ENCODE measurements at regions not wholly inside any gene's neighbourhood (a gene's known extent, or its start where the extent isn't known, plus 50 kb on each side); places are given as distances from the start of the nearest gene placed in this dataset.
A peak's percentile ranks its signal among the peaks of the same experiment; 100 is the strongest.

DNA sequence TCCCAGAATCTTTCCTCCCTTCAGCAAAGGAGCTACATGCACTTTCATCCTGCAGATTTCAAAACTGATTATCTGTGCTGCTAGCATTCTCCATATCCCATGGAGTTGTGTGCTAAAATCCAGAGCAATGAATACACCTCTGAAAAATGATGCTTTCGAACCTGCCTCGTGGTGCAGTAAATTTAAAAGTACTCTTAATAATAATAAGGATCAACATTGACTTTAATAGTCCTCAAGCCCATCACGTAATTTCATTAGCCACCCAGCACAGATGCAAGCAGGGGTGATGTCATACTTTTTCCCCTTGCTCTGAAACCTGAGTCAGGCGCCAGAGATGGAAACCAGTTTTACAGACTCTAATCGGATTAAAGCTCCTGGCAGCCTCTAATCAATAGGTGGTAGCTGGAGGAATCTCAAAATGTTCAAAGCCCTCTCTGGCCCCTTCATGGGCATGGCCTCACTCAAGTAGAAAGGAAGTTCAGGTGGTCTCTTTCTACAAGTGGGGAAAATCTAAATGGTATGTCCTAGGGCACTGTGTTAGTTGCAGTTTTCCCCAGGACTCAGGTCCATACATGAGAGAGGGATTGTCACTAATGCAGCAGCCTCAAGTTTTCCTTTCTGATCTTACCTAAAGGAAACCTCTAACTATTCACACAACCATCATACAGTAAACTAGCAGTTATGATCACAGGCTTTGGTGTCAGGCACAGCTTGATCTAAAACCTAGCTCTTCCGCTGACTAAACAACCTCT is 221.6 kb upstream of the SLC30A5 start:
- DNase-seq (ENCODE audit: low spot score), result no peak

DNA sequence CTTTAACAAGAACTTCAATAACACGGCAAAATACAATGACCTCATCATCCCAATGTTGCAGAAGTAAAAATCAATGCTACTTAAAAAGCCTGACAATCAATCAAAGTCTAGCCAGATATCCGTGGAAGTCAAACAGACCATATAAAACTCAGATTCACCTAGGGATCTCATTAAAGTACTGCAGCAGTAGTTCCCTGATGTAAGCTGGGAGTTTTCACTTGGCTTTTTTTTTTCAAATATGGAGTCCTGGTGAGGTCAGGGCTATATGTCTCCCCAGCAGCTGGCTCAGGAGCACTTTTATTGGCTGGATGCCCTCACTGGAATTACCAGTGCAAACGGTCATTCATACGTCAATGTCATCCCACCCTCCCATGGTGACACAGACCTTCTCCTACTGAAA is 220.6 kb upstream of the SLC30A5 start:
- DNase-seq (ENCODE audit: low spot score), result no peak

DNA sequence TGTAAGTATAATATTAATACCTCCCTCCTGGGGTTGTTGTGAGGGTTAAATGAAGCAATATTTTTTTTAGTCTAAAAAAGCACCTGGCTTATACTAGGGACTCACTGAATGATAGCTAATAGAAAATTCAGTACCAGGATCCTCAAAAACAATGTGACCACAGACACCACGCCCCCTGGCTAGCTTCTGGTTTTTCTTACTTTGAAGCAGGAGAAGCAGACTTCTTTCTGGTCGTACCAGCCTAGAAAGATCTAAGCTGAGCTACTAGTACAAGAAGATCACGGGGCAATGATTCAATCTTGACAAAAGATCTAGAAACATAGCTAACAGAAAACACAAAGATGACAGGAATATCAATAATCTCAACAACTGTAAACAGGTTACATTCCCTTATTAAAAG is 218.5 kb upstream of the SLC30A5 start:
- DNase-seq (ENCODE audit: low spot score), result no peak

DNA sequence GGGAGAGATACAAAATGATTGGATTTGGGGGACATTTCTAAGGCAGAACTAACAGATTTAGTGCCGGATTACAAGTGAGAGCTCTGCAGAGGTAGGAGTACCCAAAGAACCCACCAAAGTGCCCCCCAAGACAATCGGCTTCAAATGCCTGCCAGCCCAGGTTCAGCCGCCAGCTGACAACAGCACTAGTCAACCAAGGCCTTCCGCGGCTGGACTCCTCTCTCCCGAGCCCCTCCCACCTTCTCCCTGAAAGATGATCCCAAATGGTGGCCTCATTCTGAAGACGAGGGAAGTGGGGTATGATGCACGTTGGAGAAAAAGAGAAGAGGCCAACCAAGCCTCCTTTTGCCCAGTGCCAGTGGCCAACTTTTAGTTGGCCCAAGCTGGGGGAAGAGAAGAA is 210.4 kb upstream of the SLC30A5 start:
- DNase-seq (ENCODE audit: low spot score), result no peak

- DNase-seq (ENCODE audit: low spot score), result peak; percentile 38
Observed at GRCh38 chr5:68884144-68884754, 209.6 kb upstream of the SLC30A5 start.

- peak; percentile 70 for DNase-seq (ENCODE audit: low spot score)
Observed at GRCh38 chr5:68884883-68885282, 208.9 kb upstream of the SLC30A5 start.

GRCh38 chr5:68886814-68887213 is 207.0 kb upstream of the SLC30A5 start:
- DNase-seq (ENCODE audit: low spot score), result no peak

- DNase-seq (ENCODE audit: low spot score), result no peak
Observed at GRCh38 chr5:68891718-68892117, 202.1 kb upstream of the SLC30A5 start.

GRCh38 chr5:68894673-68895072 is 199.1 kb upstream of the SLC30A5 start:
- no peak for DNase-seq (ENCODE audit: low spot score)

GRCh38 chr5:68898951-68899471 is 194.8 kb upstream of the SLC30A5 start:
- DNase-seq (ENCODE audit: low spot score), result no peak

DNA sequence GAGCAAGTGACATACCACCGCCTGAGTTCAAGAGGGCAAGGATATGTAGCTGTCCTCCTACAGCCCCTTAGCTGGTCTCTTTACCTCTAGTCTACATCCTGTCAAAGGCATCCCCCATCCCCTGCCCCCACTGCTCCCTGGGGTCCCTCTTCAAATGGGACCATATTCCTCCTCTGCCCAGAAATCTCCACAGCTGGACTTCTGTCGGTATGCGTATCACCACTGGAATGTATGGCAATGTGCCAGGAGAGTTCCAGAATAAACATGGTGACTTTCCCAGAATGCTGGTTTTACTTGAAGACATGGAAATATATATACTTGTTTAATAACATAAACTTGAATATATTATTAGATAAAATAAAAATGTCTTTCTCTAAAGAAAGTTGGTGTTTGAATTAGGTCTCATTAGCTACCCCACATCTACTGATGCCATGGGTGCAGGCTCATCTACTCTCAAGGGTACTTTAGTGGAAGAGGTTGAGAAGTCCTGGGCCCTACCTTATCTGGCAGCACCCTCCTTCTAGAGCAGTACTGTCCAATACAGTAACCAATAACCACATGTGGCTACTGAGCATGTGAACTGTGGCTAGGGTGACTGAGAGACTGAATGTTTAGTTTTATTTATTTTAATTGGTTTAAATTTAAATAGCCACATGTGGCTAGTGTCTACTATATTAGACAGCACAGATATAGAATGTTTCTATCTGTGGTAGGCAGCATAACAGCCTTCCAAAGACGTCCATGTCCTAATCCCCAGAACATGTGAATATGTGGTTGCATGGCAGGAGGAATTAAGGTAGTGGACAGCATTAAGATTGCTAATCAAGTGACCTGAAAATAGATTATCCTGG is 181.7 kb upstream of the SLC30A5 start:
- no peak for DNase-seq (ENCODE audit: low spot score)

DNA sequence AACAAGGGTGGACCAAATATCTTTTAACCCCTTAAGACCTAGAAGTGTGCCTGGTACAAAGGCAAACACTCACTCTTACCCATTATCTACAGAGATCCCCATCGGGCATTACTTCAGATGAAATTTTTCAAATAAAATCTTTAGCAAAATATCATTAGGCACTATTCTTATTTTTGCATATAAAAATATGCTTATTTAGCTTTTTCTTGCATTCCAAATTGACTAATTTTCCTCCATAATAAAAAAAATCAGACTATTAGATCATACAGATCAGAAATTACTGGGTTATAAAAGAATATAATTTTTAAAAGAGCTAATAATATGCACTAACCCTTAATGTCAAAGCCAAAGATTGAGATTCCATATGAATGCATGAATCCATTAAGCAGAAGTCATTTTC is 178.7 kb upstream of the SLC30A5 start:
- DNase-seq (ENCODE audit: low spot score), result no peak

- DNase-seq (ENCODE audit: low spot score), result no peak
Observed at GRCh38 chr5:68918306-68918705, 175.5 kb upstream of the SLC30A5 start.

DNA sequence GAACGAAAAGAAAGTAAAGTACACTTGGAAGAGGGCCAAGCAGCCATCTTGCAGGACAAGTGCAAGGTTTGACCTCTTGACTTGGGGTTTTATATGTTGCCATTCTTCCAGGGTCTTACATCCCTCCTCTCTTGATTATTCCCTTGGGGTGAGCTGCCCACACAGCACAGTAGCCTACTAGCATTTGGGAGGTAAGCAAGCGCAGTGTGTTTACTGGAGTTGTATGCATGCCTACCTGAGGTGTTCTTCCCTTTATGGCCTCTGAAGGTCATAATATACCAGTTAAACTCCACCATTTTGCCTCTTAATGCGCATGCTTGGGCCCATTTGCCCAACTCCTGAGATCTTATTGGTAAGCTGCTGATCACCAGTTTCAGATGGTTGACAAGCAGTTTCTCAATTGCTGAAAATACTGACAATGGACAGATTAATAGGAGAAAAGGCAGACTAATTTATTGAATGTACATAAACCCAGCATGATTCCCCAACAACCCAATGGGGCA is 173.8 kb upstream of the SLC30A5 start:
- no peak for DNase-seq (ENCODE audit: low spot score)

GRCh38 chr5:68920888-68921287 is 172.9 kb upstream of the SLC30A5 start:
- DNase-seq (ENCODE audit: low spot score), result no peak

GRCh38 chr5:68922172-68922987 is 171.4 kb upstream of the SLC30A5 start:
- DNase-seq (ENCODE audit: low spot score), result no peak

- DNase-seq (ENCODE audit: low spot score), result no peak
Observed at GRCh38 chr5:68924481-68925145, 169.2 kb upstream of the SLC30A5 start.

DNA sequence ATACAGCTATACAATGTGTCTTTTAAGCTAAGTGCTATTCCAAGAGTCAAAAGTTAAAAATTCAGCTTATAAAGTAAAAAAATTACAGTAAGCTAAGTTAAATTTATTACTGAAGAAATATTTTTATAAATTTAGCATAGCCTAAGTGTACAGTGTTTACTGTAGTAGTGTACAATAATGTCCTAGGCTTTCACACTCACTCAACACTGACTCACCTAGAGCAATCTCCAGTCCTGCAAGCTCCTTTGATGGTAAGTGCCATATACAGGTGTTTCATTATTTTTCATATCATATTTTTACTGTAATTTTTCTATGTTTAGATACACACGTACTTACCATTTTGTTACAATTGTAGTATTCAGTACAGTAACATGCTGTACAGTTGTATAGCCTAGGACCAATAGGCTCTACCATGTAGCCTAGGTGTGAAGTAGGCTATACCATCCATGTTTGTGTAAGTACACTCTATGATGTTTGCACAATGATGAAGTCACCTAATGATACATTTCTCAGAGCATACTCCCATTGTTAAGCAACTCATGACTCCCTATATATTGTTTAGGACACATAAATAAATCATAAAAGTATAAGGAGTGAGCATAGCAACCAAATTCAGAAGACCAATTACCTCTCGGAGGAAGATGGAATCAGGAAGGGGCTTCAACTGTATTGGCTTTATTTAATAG is 165.1 kb upstream of the SLC30A5 start:
- no peak for DNase-seq (ENCODE audit: low spot score)

DNA sequence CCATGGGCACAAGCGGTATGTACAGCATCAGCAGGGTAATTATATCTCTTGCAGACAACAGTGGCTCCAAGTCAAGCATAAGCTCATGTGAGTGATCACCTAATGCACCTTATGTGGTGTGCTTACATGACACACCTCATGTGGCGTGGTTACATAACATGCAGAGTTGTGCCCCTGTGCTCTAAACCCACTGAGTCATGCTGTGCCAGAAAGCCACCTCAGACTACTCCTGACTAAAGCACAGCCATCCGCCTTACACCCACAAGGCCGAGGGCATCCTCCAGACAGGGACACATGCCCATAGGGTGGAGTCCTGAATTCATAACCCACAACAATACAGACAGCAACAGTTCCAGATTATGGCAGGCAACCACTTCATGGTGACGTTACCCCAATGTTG is 163.7 kb upstream of the SLC30A5 start:
- DNase-seq (ENCODE audit: low spot score), result no peak

- DNase-seq (ENCODE audit: low spot score), result no peak
Observed at GRCh38 chr5:68932830-68933434, 160.9 kb upstream of the SLC30A5 start.
